GM12874 (cell line): ENCODE measurements at regions not wholly inside any gene's neighbourhood (a gene's known extent, or its start where the extent isn't known, plus 50 kb on each side); places are given as distances from the start of the nearest gene placed in this dataset.

Source experiments
- TF ChIP-seq, protein P1 (sequence below): IDR thresholded peaks from 2 replicates; pipeline ENCODE4 v1.5.1; 2011; ENCODE audit warnings: low read depth, mild to moderate bottlenecking, control low read depth, low read length, moderate library complexity; ENCODE audit not compliant: insufficient read depth

- TF ChIP-seq, protein P1, sequence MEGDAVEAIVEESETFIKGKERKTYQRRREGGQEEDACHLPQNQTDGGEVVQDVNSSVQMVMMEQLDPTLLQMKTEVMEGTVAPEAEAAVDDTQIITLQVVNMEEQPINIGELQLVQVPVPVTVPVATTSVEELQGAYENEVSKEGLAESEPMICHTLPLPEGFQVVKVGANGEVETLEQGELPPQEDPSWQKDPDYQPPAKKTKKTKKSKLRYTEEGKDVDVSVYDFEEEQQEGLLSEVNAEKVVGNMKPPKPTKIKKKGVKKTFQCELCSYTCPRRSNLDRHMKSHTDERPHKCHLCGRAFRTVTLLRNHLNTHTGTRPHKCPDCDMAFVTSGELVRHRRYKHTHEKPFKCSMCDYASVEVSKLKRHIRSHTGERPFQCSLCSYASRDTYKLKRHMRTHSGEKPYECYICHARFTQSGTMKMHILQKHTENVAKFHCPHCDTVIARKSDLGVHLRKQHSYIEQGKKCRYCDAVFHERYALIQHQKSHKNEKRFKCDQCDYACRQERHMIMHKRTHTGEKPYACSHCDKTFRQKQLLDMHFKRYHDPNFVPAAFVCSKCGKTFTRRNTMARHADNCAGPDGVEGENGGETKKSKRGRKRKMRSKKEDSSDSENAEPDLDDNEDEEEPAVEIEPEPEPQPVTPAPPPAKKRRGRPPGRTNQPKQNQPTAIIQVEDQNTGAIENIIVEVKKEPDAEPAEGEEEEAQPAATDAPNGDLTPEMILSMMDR = no peak
Measured at GRCh38 chr3:106277731-106278130, 408.9 kb upstream of the CBLB start.

DNA sequence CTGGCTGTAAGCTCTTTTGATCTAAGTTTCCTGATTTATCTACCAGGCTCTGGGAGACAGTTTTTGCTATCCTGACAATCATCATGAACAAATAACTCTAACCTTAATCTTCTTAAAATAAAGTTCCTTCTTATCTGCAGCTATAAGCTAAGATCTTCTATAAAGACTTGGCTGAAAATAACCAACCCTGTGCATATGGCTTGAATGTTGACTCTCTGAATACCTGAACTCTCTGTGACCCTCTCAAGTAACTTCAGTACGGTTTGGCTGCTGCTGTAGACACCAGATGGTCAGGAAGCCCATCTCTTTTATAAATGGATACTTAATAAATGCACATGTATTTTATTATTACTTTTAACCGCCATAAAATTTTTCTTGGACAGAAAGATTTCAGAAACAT lies 412.4 kb upstream of the CBLB start:
- TF ChIP-seq, protein P1 = no peak

DNA sequence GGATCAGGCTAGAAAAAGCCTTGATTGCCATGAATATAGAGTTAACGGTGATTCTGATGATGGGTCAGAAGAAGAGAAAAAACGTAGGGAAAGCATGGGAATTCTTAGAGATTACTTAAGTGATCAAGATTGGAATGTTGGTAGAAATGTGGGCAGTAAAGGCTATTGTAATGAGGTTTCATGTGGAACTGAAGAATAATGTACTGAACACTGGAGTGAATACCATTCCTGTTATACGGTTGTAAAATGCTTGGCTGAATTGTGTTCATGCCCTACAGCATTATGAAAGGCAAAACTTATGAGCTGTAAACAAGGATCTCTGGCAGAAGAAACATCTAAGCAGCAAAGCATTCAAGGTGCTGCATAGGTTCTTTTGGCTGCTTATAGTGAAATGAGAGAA lies 414.1 kb upstream of the CBLB start:
- TF ChIP-seq, protein P1 = no peak

DNA sequence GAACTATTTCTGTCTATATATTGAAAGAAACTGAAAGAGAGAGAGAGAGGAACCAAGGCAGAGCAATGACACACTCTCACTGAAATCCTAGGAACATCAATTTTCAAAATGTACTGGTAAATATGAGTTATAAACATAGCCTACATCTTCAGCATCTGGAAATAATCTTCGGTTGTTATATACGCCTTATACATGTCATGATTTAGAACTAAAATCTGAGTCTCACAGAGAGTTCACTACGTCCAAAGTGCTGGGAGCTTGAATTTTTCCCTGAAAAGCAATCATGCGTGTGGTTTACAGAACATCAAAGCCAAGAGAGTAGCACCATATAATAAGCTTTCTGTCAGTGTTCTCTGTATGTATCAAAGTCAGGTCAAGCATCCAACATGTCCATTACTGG lies 420.0 kb upstream of the CBLB start:
- TF ChIP-seq, protein P1 = no peak

GRCh38 chr3:106290304-106290997 lies 421.6 kb upstream of the CBLB start:
- TF ChIP-seq, protein P1 = no peak

- TF ChIP-seq, protein P1 = no peak
Measured at GRCh38 chr3:106293161-106293560, 424.3 kb upstream of the CBLB start.

- TF ChIP-seq, protein P1 = no peak
Measured at GRCh38 chr3:106294121-106294520, 425.3 kb upstream of the CBLB start.
